ENCODE measurements at regions not wholly inside any gene's neighbourhood (a gene's known extent, or its start where the extent isn't known, plus 50 kb on each side); places are given as distances from the start of the nearest gene placed in this dataset.

DNA sequence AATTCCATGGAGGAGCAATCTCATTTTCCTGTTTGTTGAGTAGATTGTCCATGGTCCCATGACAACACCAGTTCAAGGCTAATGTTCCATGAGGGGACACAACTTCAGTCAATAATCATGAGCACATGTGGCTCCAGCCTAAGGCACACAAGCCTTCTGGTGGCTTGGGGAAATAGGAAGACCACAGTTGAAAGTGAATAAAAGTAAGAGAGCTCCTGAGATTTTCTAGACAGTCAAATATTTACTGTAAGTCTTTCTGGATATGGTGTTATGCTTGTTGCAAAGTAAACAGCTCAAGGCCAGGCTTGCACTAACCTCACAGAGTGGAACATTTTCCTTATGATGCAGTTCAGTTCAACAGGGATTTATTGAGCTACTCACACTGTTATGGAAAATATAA, 206.9 kb upstream of the SLC38A2 start:
- H3K79me2 ChIP-seq (ENCODE audit: insufficient read depth, low read length) = no peaks in the 10 kb centered on the region
- H3K9me2 ChIP-seq (ENCODE audit: low read depth, low read length) = no peaks in the 10 kb centered on the region
- no peaks in the 10 kb centered on the region for H3K9me3 ChIP-seq (ENCODE audit: low read length)
- H3K36me3 ChIP-seq (ENCODE audit: insufficient read depth, low read length) = no peaks in the 10 kb centered on the region
- no peak overlapping the region for H3K27ac ChIP-seq (ENCODE audit: low read depth, low read length, poor library complexity, severe bottlenecking)
- no peak for TF ChIP-seq EZH2 (IDR thresholded peaks at IDR 0.05; ENCODE audit: borderline replicate concordance, low read length)
- no peaks in the 10 kb centered on the region for H3K4me1 ChIP-seq (ENCODE audit: insufficient read depth, low read length, severe bottlenecking)
- H4K20me1 ChIP-seq (ENCODE audit: insufficient read depth, low read length) = no peaks in the 10 kb centered on the region
- H3K9ac ChIP-seq (ENCODE audit: low read length) = no peak overlapping the region
- H3K4me3 ChIP-seq (ENCODE audit: low read depth, low read length, poor library complexity, severe bottlenecking) = no peak overlapping the region
- H3K4me2 ChIP-seq (ENCODE audit: low read length) = no peak overlapping the region
- no peaks in the 10 kb centered on the region for H3K27me3 ChIP-seq (ENCODE audit: insufficient read depth, low read length)
- no peaks in the 10 kb centered on the region for H3F3A ChIP-seq (ENCODE audit: insufficient read depth, low read length)
- H2AFZ ChIP-seq (ENCODE audit: low read length) = no peak overlapping the region

DNA sequence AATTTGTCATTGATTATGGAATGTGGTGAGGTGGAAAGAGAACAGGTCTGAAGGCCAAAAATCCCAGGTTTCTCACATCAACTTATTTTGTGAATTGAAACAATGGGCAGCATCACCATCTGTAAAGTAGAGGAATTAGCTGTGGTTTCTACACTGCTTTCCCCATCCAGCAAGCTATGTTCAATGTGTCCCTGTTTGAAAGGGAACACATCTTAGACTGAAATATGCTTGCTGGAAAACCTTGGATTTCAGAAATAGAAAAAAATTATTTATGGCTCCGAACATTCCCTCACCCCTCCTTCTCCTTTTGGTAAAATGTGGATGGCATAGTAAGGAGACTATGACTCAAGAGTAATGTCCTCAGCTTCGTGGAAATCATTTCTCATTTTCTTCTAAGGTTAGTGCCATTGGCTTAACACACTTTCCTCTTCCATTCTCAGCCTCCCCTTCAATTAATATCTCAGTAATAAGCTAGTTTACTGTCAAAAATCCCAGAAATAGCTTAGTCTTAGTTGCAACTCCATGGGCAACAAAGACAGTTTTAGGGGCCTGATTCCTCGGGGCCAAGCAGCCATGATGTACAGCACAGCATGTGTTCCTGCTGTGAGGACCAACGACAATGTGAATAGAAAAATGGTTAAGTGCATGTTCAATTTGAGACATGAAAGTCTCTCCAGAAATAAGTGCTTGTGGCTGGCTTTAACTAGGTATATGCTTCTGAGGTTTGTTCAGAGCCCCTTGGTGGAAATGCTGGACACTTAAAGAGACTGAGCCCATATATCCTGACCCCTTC, 205.8 kb upstream of the SLC38A2 start:
- no peak overlapping the region for H3K4me2 ChIP-seq (ENCODE audit: low read length)

DNA sequence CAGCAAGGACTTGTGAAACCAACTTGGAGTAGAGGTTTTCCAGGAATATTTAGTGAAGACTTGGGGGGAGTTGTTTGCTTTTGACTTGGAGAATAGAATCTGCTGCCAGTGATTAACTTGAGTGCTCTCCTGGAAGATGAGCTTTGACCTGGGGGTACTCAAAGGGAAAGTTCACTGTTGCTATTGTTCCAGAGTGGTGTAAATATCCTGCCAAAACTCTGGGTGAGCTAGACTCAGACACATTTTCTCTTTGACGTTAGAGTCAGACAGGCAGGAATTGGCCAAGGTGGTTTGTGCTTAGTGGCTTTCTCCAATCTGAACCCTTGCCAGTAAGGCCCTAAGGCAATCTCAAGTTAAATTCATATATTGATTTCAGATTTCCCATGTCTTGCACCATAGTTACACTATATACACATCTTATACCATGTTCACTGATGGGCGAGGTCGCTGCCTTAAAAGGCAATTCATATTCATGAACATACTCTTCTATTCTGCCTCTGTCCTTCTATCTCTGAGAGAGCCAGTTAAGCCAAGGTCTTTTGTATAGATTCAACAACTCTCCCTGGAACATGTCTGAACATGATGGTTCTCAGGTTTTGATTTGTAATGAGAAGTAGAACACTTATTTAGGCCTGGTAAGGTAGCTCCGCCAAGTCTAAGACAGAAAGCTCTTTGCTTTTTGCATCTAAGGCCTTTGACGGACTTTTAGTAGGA, 204.6 kb upstream of the SLC38A2 start:
- no peak overlapping the region for H3K4me2 ChIP-seq (ENCODE audit: low read length)
- no peaks in the 10 kb centered on the region for H4K20me1 ChIP-seq (ENCODE audit: insufficient read depth, low read length)
- no peak overlapping the region for H3K27ac ChIP-seq (ENCODE audit: low read depth, low read length, poor library complexity, severe bottlenecking)
- no peak overlapping the region for H2AFZ ChIP-seq (ENCODE audit: low read length)
- no peaks in the 10 kb centered on the region for H3K4me1 ChIP-seq (ENCODE audit: insufficient read depth, low read length, severe bottlenecking)
- no peak overlapping the region for H3K9ac ChIP-seq (ENCODE audit: low read length)
- no peaks in the 10 kb centered on the region for H3F3A ChIP-seq (ENCODE audit: insufficient read depth, low read length)
- no peaks in the 10 kb centered on the region for H3K79me2 ChIP-seq (ENCODE audit: insufficient read depth, low read length)
- H3K4me3 ChIP-seq (ENCODE audit: low read depth, low read length, poor library complexity, severe bottlenecking) = no peak overlapping the region
- no peaks in the 10 kb centered on the region for H3K9me2 ChIP-seq (ENCODE audit: low read depth, low read length)
- H3K27me3 ChIP-seq (ENCODE audit: insufficient read depth, low read length) = no peaks in the 10 kb centered on the region
- no peaks in the 10 kb centered on the region for H3K9me3 ChIP-seq (ENCODE audit: low read length)
- no peaks in the 10 kb centered on the region for H3K36me3 ChIP-seq (ENCODE audit: insufficient read depth, low read length)
- no peak for TF ChIP-seq EZH2 (IDR thresholded peaks at IDR 0.05; ENCODE audit: borderline replicate concordance, low read length)
- TF ChIP-seq, protein P1, sequence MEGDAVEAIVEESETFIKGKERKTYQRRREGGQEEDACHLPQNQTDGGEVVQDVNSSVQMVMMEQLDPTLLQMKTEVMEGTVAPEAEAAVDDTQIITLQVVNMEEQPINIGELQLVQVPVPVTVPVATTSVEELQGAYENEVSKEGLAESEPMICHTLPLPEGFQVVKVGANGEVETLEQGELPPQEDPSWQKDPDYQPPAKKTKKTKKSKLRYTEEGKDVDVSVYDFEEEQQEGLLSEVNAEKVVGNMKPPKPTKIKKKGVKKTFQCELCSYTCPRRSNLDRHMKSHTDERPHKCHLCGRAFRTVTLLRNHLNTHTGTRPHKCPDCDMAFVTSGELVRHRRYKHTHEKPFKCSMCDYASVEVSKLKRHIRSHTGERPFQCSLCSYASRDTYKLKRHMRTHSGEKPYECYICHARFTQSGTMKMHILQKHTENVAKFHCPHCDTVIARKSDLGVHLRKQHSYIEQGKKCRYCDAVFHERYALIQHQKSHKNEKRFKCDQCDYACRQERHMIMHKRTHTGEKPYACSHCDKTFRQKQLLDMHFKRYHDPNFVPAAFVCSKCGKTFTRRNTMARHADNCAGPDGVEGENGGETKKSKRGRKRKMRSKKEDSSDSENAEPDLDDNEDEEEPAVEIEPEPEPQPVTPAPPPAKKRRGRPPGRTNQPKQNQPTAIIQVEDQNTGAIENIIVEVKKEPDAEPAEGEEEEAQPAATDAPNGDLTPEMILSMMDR (IDR thresholded peaks at IDR 0.05; ENCODE audit: low read length) = no peak

More for the DNA sequence above, 205.8 kb upstream of the SLC38A2 start:
- H3K9ac ChIP-seq (ENCODE audit: low read length) = no peak overlapping the region
- TF ChIP-seq EZH2 (IDR thresholded peaks at IDR 0.05; ENCODE audit: borderline replicate concordance, low read length) = no peak
- TF ChIP-seq, protein P1 (IDR thresholded peaks at IDR 0.05; ENCODE audit: low read length) = no peak
- no peak overlapping the region for H3K27ac ChIP-seq (ENCODE audit: low read depth, low read length, poor library complexity, severe bottlenecking)
- H3K9me2 ChIP-seq (ENCODE audit: low read depth, low read length) = no peaks in the 10 kb centered on the region
- H3K4me3 ChIP-seq (ENCODE audit: low read depth, low read length, poor library complexity, severe bottlenecking) = no peak overlapping the region
- H3K9me3 ChIP-seq (ENCODE audit: low read length) = no peaks in the 10 kb centered on the region
- no peak overlapping the region for H2AFZ ChIP-seq (ENCODE audit: low read length)
- H3F3A ChIP-seq (ENCODE audit: insufficient read depth, low read length) = no peaks in the 10 kb centered on the region
- H3K27me3 ChIP-seq (ENCODE audit: insufficient read depth, low read length) = no peaks in the 10 kb centered on the region
- H3K4me1 ChIP-seq (ENCODE audit: insufficient read depth, low read length, severe bottlenecking) = no peaks in the 10 kb centered on the region
- H4K20me1 ChIP-seq (ENCODE audit: insufficient read depth, low read length) = no peaks in the 10 kb centered on the region
- H3K79me2 ChIP-seq (ENCODE audit: insufficient read depth, low read length) = no peaks in the 10 kb centered on the region
- no peaks in the 10 kb centered on the region for H3K36me3 ChIP-seq (ENCODE audit: insufficient read depth, low read length)
